Stimulated activated CD4-positive, alpha-beta T cell treated with anti-CD3 and anti-CD28 coated beads, Interleukin-2, amount 100 ng/mL, for 4 hours (primary cell): ENCODE measurements at regions not wholly inside any gene's neighbourhood (a gene's known extent, or its start where the extent isn't known, plus 50 kb on each side); places are given as distances from the start of the nearest gene placed in this dataset.

ENCODE experiments used
- DNase-seq: peaks from one replicate; pipeline ENCODE4 v3.0.0-alpha.2; 2020; ENCODE audit warnings: low read depth

GRCh38 chr5:158119961-158120723, 261.2 kb upstream of the CLINT1 start:
- DNase-seq = no peak

GRCh38 chr5:158117467-158118160, 258.7 kb upstream of the CLINT1 start:
- no peak for DNase-seq

GRCh38 chr5:158116965-158117364, 258.0 kb upstream of the CLINT1 start:
- DNase-seq = no peak

- DNase-seq = no peak
Observed at GRCh38 chr5:158115468-158115867, 256.5 kb upstream of the CLINT1 start.

- no peak for DNase-seq
Observed at GRCh38 chr5:158108177-158108576, 249.2 kb upstream of the CLINT1 start.

GRCh38 chr5:158100373-158100888, 241.5 kb upstream of the CLINT1 start:
- DNase-seq = no peak

- no peak for DNase-seq
Observed at GRCh38 chr5:158099571-158100105, 240.7 kb upstream of the CLINT1 start.

- DNase-seq = no peak
Observed at GRCh38 chr5:158096835-158097234, 237.9 kb upstream of the CLINT1 start.

- no peak for DNase-seq
Observed at GRCh38 chr5:158086856-158087255, 227.9 kb upstream of the CLINT1 start.

- DNase-seq = no peak
Observed at GRCh38 chr5:158084292-158084691, 225.3 kb upstream of the CLINT1 start.

- no peak for DNase-seq
Observed at GRCh38 chr5:158082696-158083287, 223.8 kb upstream of the CLINT1 start.

- no peak for DNase-seq
Observed at GRCh38 chr5:158080112-158080511, 221.2 kb upstream of the CLINT1 start.

GRCh38 chr5:158079097-158079496, 220.2 kb upstream of the CLINT1 start:
- no peak for DNase-seq

GRCh38 chr5:158074992-158075769, 216.2 kb upstream of the CLINT1 start:
- DNase-seq = peak; percentile 7

GRCh38 chr5:158074597-158074991, 215.6 kb upstream of the CLINT1 start:
- no peak for DNase-seq

GRCh38 chr5:158070859-158071258, 211.9 kb upstream of the CLINT1 start:
- no peak for DNase-seq

GRCh38 chr5:158069838-158070237, 210.9 kb upstream of the CLINT1 start:
- no peak for DNase-seq

- DNase-seq = no peak
Observed at GRCh38 chr5:158068964-158069363, 210.0 kb upstream of the CLINT1 start.

GRCh38 chr5:158066076-158066475, 207.1 kb upstream of the CLINT1 start:
- no peak for DNase-seq

- no peak for DNase-seq
Observed at GRCh38 chr5:158064334-158065123, 205.6 kb upstream of the CLINT1 start.

- DNase-seq = no peak
Observed at GRCh38 chr5:158063052-158063451, 204.1 kb upstream of the CLINT1 start.
